IPS-NIHi11 (cell line): ENCODE measurements at regions not wholly inside any gene's neighbourhood (a gene's known extent, or its start where the extent isn't known, plus 50 kb on each side); places are given as distances from the start of the nearest gene placed in this dataset.
"Not testable (repeated sequence)": the region's sequence is repeated elsewhere in the genome, so short reads cannot be mapped to it uniquely, and the experiment has no call there.

ENCODE experiments used
- DNase-seq: peaks from one replicate; pipeline ENCODE4 v3.0.0; 2012; ENCODE audit warnings: mixed read lengths, low spot score

GRCh38 chr4:20050768-20051167 is 200.9 kb upstream of the SLIT2 start:
- DNase-seq: no peak

GRCh38 chr4:20049889-20050288 is 201.8 kb upstream of the SLIT2 start:
- DNase-seq: no peak

- no peak for DNase-seq
Observed at GRCh38 chr4:20046931-20047677, 204.6 kb upstream of the SLIT2 start.

- no peak for DNase-seq
Observed at GRCh38 chr4:20046179-20046578, 205.5 kb upstream of the SLIT2 start.

- no peak for DNase-seq
Observed at GRCh38 chr4:20044966-20045365, 206.7 kb upstream of the SLIT2 start.

- DNase-seq: no peak
Observed at GRCh38 chr4:20044502-20044911, 207.2 kb upstream of the SLIT2 start.

GRCh38 chr4:20043991-20044390 is 207.7 kb upstream of the SLIT2 start:
- DNase-seq: no peak

GRCh38 chr4:20042769-20043168 is 208.9 kb upstream of the SLIT2 start:
- DNase-seq: no peak

- no peak for DNase-seq
Observed at GRCh38 chr4:20041839-20042407, 209.8 kb upstream of the SLIT2 start.

GRCh38 chr4:20037745-20038144 is 214.0 kb upstream of the SLIT2 start:
- DNase-seq: no peak

- DNase-seq: no peak
Observed at GRCh38 chr4:20030108-20030507, 221.6 kb upstream of the SLIT2 start.

- no peak for DNase-seq
Observed at GRCh38 chr4:20028645-20029044, 223.1 kb upstream of the SLIT2 start.

- no peak for DNase-seq
Observed at GRCh38 chr4:20026456-20026855, 225.2 kb upstream of the SLIT2 start.

GRCh38 chr4:20022471-20022870 is 229.2 kb upstream of the SLIT2 start:
- DNase-seq: no peak

GRCh38 chr4:20020056-20020455 is 231.6 kb upstream of the SLIT2 start:
- no peak for DNase-seq

- no peak for DNase-seq
Observed at GRCh38 chr4:20019310-20020015, 232.2 kb upstream of the SLIT2 start.

- no peak for DNase-seq
Observed at GRCh38 chr4:20017777-20018115, 234.0 kb upstream of the SLIT2 start.

GRCh38 chr4:20017070-20017776 is 234.5 kb upstream of the SLIT2 start:
- no peak for DNase-seq

GRCh38 chr4:20015636-20016224 is 236.0 kb upstream of the SLIT2 start:
- DNase-seq: no peak

GRCh38 chr4:20003836-20004558 is 247.7 kb upstream of the SLIT2 start:
- not testable (repeated sequence) for DNase-seq

GRCh38 chr4:19999775-20000414 is 251.8 kb upstream of the SLIT2 start:
- DNase-seq: no peak
